ENCODE measurements at regions not wholly inside any gene's neighbourhood (a gene's known extent, or its start where the extent isn't known, plus 50 kb on each side); places are given as distances from the start of the nearest gene placed in this dataset.
"Not testable (repeated sequence)": the region's sequence is repeated elsewhere in the genome, so short reads cannot be mapped to it uniquely, and the experiment has no call there.

- DNase-seq (ENCODE audit: low read depth in 2 of 2): no peak
Measured at GRCh38 chr3:194910414-194910984, 224.8 kb downstream of the FAM43A start.

GRCh38 chr3:194913316-194913715 lies 227.6 kb downstream of the FAM43A start:
- no peak for DNase-seq (ENCODE audit: low read depth in 2 of 2)

GRCh38 chr3:194924889-194925288 lies 239.2 kb downstream of the FAM43A start:
- not testable (repeated sequence) for DNase-seq (ENCODE audit: low read depth in 2 of 2)

- no peak for DNase-seq (ENCODE audit: low read depth in 2 of 2)
Measured at GRCh38 chr3:194925614-194926013, 239.9 kb downstream of the FAM43A start.

GRCh38 chr3:194928227-194928626 lies 242.5 kb downstream of the FAM43A start:
- DNase-seq (ENCODE audit: low read depth in 2 of 2): no peak

GRCh38 chr3:194928831-194929577 lies 243.3 kb downstream of the FAM43A start:
- no peak for DNase-seq (ENCODE audit: low read depth in 2 of 2)

- no peak for DNase-seq (ENCODE audit: low read depth in 2 of 2)
Measured at GRCh38 chr3:194929578-194929960, 243.9 kb downstream of the FAM43A start.

- DNase-seq (ENCODE audit: low read depth in 2 of 2): no peak
Measured at GRCh38 chr3:194930377-194931204, 244.9 kb downstream of the FAM43A start.

GRCh38 chr3:194931347-194931746 lies 245.7 kb downstream of the FAM43A start:
- no peak for DNase-seq (ENCODE audit: low read depth in 2 of 2)

- DNase-seq (ENCODE audit: low read depth in 2 of 2): no peak
Measured at GRCh38 chr3:194931865-194932264, 246.2 kb downstream of the FAM43A start.

GRCh38 chr3:194933465-194933864 lies 247.8 kb downstream of the FAM43A start:
- DNase-seq (ENCODE audit: low read depth in 2 of 2): no peak

GRCh38 chr3:194935061-194935460 lies 249.4 kb downstream of the FAM43A start:
- DNase-seq (ENCODE audit: low read depth in 2 of 2): no peak

GRCh38 chr3:194935632-194936470 lies 250.2 kb downstream of the FAM43A start:
- DNase-seq (ENCODE audit: low read depth in 2 of 2): no peak

- DNase-seq (ENCODE audit: low read depth in 2 of 2): no peak
Measured at GRCh38 chr3:194936659-194937058, 251.0 kb downstream of the FAM43A start.

GRCh38 chr3:194937144-194937543 lies 251.5 kb downstream of the FAM43A start:
- no peak for DNase-seq (ENCODE audit: low read depth in 2 of 2)

- DNase-seq (ENCODE audit: low read depth in 2 of 2): no peak
Measured at GRCh38 chr3:194937882-194938321, 252.2 kb downstream of the FAM43A start.

- no peak for DNase-seq (ENCODE audit: low read depth in 2 of 2)
Measured at GRCh38 chr3:194938845-194939531, 253.3 kb downstream of the FAM43A start.

- DNase-seq (ENCODE audit: low read depth in 2 of 2): no peak
Measured at GRCh38 chr3:194939532-194939909, 253.8 kb downstream of the FAM43A start.

- no peak for DNase-seq (ENCODE audit: low read depth in 2 of 2)
Measured at GRCh38 chr3:194939949-194940770, 254.5 kb downstream of the FAM43A start.

GRCh38 chr3:194941360-194941955 lies 255.8 kb downstream of the FAM43A start:
- DNase-seq (ENCODE audit: low read depth in 2 of 2): no peak

All from stimulated activated CD8-positive, alpha-beta memory T cell treated with anti-CD3 and anti-CD28 coated beads, Interleukin-15, amount 100 ng/mL, for 4 hours (primary cell).